Left lung (tissue), 4 donors: ENCODE measurements at regions not wholly inside any gene's neighbourhood (a gene's known extent, or its start where the extent isn't known, plus 50 kb on each side); places are given as distances from the start of the nearest gene placed in this dataset.

Experiments
- ATAC-seq: fragments of 200-7000 bp; cut with Tn5 transposase; one replicate; pipeline ENCODE4 v1.9.1; 2020; ENCODE audit warnings: moderate library complexity
- DNase-seq, 4 donors: peaks; one replicate each; pipeline ENCODE4 v3.0.0-alpha.2; 2013 to 2020
- H3K27ac ChIP-seq, 2 donors: fragments of 200-600 bp; sonication (generic) in 1 of 2; one replicate each; pipeline versions ENCODE4 v1.5.0 to v1.8.0; 2020 to 2021
- H3K27me3 ChIP-seq, 2 donors: fragments of 200-600 bp; sonication (generic) in 1 of 2; one replicate each; pipeline versions ENCODE4 v1.5.0 to v1.8.0; 2020 to 2021
- H3K36me3 ChIP-seq, 2 donors: fragments of 200-600 bp; sonication (generic) in 1 of 2; one replicate each; pipeline versions ENCODE4 v1.5.0 to v1.8.0; 2020 to 2021
- H3K4me1 ChIP-seq, 2 donors: fragments of 200-600 bp; one replicate each; pipeline ENCODE4 v1.8.0; 2021
- H3K4me3 ChIP-seq, 2 donors: fragments of 200-600 bp; sonication (generic) in 1 of 2; one replicate each; pipeline versions ENCODE4 v1.5.0 to v1.8.0; 2020 to 2021; ENCODE audit warnings: mild to moderate bottlenecking in 1 of 2
- H3K9me3 ChIP-seq, 2 donors: fragments of 200-600 bp; sonication (generic) in 1 of 2; one replicate each; pipeline versions ENCODE4 v1.5.0 to v1.8.0; 2020 to 2021
- intact Hi-C, 2 donors: fragments of 100-400 bp; cut with DNase I; formaldehyde crosslinking; loops; one replicate each; pipeline versions ENCODE4 v1.11.2 to v1.14.2; 2022
- TF ChIP-seq, protein P1 (sequence below), 2 donors: fragments of 200-600 bp; sonication (generic) in 1 of 2; IDR thresholded peaks; one replicate each; pipeline versions ENCODE4 v1.5.0 to v1.8.0; 2021; ENCODE audit warnings: antibody characterized with exemption in 2 of 2
- donor health status: DM: no; HTN: yes; CAD: no.
- donor health status: DM: no; HTN: no; CAD: no.

DNA sequence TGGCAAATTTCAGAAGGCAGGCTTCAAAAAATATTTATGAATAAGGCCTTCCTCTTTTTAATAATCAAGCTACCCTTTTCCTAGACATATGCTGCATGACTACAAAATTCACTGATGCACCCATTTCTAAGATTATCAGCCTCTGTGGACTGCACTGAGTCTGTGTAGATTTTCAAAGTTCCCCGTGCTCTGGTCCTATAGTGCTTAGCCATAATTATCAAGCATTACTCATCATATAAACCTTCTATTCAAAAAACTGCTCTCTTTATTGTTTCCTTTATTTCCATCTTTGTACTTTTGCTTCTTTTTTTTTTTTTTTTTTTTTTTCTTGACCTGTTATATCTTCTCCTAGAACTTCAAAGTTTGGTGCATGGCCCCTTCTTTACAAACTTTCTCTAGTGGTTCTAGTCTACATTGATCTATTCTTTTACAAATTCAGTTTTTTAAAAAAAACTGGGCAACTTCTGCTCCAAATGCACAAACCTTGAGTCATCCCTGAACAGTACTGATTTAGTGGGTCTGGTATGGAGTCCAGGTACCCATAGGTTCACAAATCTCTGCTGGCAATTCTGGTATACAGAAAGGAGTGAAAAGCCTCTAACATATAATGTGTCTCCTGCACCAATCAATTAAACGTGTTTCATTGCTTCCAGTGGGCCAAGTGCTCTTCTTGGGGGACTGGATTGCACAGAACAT is 481.9 kb downstream of the NUP35 start:
- peaks cover 0 to 3% of the 10 kb centered on the region in 2 donors for H3K9me3 ChIP-seq
- H3K4me3 ChIP-seq, result no peak overlapping the region
- intact Hi-C loops, result no loop called here
- TF ChIP-seq, protein P1, sequence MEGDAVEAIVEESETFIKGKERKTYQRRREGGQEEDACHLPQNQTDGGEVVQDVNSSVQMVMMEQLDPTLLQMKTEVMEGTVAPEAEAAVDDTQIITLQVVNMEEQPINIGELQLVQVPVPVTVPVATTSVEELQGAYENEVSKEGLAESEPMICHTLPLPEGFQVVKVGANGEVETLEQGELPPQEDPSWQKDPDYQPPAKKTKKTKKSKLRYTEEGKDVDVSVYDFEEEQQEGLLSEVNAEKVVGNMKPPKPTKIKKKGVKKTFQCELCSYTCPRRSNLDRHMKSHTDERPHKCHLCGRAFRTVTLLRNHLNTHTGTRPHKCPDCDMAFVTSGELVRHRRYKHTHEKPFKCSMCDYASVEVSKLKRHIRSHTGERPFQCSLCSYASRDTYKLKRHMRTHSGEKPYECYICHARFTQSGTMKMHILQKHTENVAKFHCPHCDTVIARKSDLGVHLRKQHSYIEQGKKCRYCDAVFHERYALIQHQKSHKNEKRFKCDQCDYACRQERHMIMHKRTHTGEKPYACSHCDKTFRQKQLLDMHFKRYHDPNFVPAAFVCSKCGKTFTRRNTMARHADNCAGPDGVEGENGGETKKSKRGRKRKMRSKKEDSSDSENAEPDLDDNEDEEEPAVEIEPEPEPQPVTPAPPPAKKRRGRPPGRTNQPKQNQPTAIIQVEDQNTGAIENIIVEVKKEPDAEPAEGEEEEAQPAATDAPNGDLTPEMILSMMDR (IDR thresholded peaks at IDR 0.05), result no peak
- no peak for ATAC-seq
- H3K27me3 ChIP-seq, result no peaks in the 10 kb centered on the region
- no peaks in the 10 kb centered on the region for H3K4me1 ChIP-seq
- H3K36me3 ChIP-seq, result no peaks in the 10 kb centered on the region
- no peak overlapping the region for H3K27ac ChIP-seq
- DNase-seq, result no peak

DNA sequence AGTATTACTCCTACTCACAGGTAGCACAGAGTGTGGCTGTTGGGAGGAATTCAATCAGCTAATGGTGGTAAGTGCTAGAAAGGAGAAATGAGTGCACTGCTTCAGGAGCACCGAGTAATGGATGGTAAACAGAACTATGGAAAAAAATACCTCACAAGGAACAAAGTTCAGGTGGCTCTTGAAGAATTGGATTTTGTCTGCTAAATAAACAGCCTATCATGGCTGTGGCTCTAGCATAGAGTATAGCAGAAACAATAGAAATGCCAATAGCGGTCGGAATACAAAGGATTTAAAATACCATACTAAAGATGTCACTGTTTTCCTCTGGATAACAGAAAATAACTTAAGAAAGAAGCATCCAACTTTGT is 482.5 kb downstream of the NUP35 start:
- no peak overlapping the region for H3K27ac ChIP-seq
- no peaks in the 10 kb centered on the region for H3K36me3 ChIP-seq
- no peaks in the 10 kb centered on the region for H3K27me3 ChIP-seq
- ATAC-seq, result no peak
- no peak overlapping the region for H3K4me3 ChIP-seq
- H3K9me3 ChIP-seq, result peaks cover 0 to 3% of the 10 kb centered on the region in 2 donors
- no peak for DNase-seq
- TF ChIP-seq, protein P1 (IDR thresholded peaks at IDR 0.05), result no peak
- intact Hi-C loops, result no loop called here
- H3K4me1 ChIP-seq, result no peaks in the 10 kb centered on the region

DNA sequence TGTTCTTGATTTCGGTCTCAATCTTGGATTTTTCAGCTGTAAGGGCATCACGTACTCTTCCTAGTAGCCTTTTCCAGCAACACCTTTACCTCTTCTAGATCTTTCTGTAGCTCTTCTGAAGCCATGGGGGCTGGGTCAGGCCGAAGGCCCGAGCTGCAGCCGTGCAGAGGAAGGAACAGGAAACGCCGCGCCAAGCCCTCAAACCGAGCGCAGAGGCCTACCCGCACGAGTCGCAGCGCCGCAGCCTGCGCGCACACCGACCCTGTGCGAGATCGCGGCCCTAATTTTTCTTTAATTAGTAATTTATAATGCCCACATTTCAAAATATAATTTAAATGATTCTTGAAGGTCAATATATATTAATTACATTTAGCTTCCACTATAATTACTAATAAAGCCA is 483.8 kb downstream of the NUP35 start:
- TF ChIP-seq, protein P1 (IDR thresholded peaks at IDR 0.05), result no peak
- Histone ChIP-seq H3K9me3 (peaks cover 0 to 3% of the 10 kb centered on the region in 2 donors), H3K27me3 (no peaks in the 10 kb centered on the region), H3K36me3 (no peaks in the 10 kb centered on the region), H3K4me3 (no peak overlapping the region), H3K27ac (no peak overlapping the region), H3K4me1 (no peaks in the 10 kb centered on the region)
- ATAC-seq (no peak), DNase-seq (peak in 1 of 4 donors; percentile 70)
- intact Hi-C loops, result no loop called here

DNA sequence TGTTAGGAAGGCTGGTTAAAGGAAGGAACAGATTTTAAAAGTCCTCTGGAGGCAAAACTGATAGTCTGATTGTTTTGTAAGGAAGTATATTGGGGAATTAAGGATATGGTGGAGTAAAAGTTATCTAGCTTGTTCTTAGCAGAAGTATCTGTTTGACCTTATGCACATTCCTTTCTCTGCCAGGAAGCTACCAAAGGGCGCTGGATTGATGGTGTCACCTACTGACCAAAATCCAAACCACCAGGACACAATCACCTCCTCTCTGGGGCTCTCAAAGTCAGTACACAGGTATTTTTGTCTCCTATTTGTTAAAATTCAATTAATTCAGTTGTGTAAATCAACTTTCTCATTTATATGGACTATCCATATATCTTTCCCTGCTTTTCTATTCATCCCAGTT is 484.5 kb downstream of the NUP35 start:
- H3K4me1 ChIP-seq, result no peaks in the 10 kb centered on the region

DNA sequence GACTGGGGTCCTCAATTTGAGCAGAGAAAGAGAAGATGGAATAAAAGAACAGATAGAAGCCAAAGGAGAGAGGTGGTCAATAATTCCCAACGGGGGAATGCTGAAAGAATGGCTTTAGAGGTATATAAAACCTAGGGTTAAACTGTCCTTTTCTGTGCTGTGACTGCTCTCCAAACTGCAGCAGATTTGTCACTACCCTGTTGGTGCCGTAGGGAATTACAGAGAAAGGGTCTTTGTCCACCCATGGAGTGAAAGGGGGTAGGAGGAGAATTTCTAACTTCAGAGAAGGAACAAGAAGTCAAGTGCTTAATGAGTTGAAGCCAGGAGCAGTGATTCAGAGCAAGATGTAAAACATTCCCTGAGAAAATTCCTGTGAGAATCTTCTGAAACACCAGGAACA is 486.5 kb downstream of the NUP35 start:
- intact Hi-C loops, result no loop called here
- TF ChIP-seq, protein P1 (IDR thresholded peaks at IDR 0.05), result no peak
- H3K27me3 ChIP-seq, result no peaks in the 10 kb centered on the region
- DNase-seq (no peak), ATAC-seq (no peak)
- no peak overlapping the region for H3K27ac ChIP-seq
- peaks cover 0 to 3% of the 10 kb centered on the region in 2 donors for H3K9me3 ChIP-seq
- no peaks in the 10 kb centered on the region for H3K36me3 ChIP-seq
- no peaks in the 10 kb centered on the region for H3K4me1 ChIP-seq
- no peak overlapping the region for H3K4me3 ChIP-seq

More for the DNA sequence above, 484.5 kb downstream of the NUP35 start:
- Histone ChIP-seq H3K27ac (no peak overlapping the region), H3K36me3 (no peaks in the 10 kb centered on the region), H3K9me3 (peaks cover 0 to 3% of the 10 kb centered on the region in 2 donors), H3K4me3 (no peak overlapping the region), H3K27me3 (no peaks in the 10 kb centered on the region)
- intact Hi-C loops, result no loop called here
- TF ChIP-seq, protein P1 (IDR thresholded peaks at IDR 0.05), result no peak
- no peak for DNase-seq
- ATAC-seq, result no peak
